ENCODE measurements at regions not wholly inside any gene's neighbourhood (a gene's known extent, or its start where the extent isn't known, plus 50 kb on each side); places are given as distances from the start of the nearest gene placed in this dataset.
A peak's percentile ranks its signal among the peaks of the same experiment; 100 is the strongest.

- Histone ChIP-seq H3K27ac (ENCODE audit: low read depth, low read length) (no peak overlapping the region), H3K4me3 (ENCODE audit: low read depth, low read length) (no peak overlapping the region), H3K27me3 (ENCODE audit: control insufficient read depth, insufficient read depth, low read length) (peaks cover 12% of the 10 kb centered on the region), H3K9me3 (ENCODE audit: control insufficient read depth, insufficient read depth, low read length) (peaks cover 3% of the 10 kb centered on the region; the same call in 1 of the 2 replicates)
- ChIA-PET CTCF (interaction anchor here (1.2 kb wide), 1 partner anchor 480 kb away, joined by 3 read pairs; no protein-coding TSS in a partner anchor), POLR2A (no interaction called here)
- TF ChIP-seq CTCF (IDR thresholded peaks at IDR 0.05; ENCODE audit: low read depth, low read length) = no peak
- DNase-seq (ENCODE audit: low read depth, low spot score) = no peak
These were observed 353.3 kb upstream of the ZMIZ1 start for GRCh38 chr10:78715435-78715834.

GRCh38 chr10:78716043-78716660 is 352.6 kb upstream of the ZMIZ1 start:
- H3K4me3 ChIP-seq (ENCODE audit: low read depth, low read length) = no peak overlapping the region
- no peak for DNase-seq (ENCODE audit: low read depth, low spot score)
- H3K27me3 ChIP-seq (ENCODE audit: control insufficient read depth, insufficient read depth, low read length) = peaks cover 14% of the 10 kb centered on the region
- H3K27ac ChIP-seq (ENCODE audit: low read depth, low read length) = no peak overlapping the region
- no peak for TF ChIP-seq CTCF (IDR thresholded peaks at IDR 0.05; ENCODE audit: low read depth, low read length)
- H3K9me3 ChIP-seq (ENCODE audit: control insufficient read depth, insufficient read depth, low read length) = peaks cover 3% of the 10 kb centered on the region; the same call in 1 of the 2 replicates
- ChIA-PET POLR2A (no interaction called here), CTCF (interaction anchor here (1.2 kb wide), 1 partner anchor 480 kb away, joined by 3 read pairs; no protein-coding TSS in a partner anchor)

GRCh38 chr10:78717200-78717599 is 351.6 kb upstream of the ZMIZ1 start:
- H3K27me3 ChIP-seq (ENCODE audit: control insufficient read depth, insufficient read depth, low read length) = peaks cover 9% of the 10 kb centered on the region
- TF ChIP-seq CTCF (IDR thresholded peaks at IDR 0.05; ENCODE audit: low read depth, low read length) = no peak
- POLR2A ChIA-PET = no interaction called here
- H3K9me3 ChIP-seq (ENCODE audit: control insufficient read depth, insufficient read depth, low read length) = peaks cover 3% of the 10 kb centered on the region; the same call in 1 of the 2 replicates
- H3K27ac ChIP-seq (ENCODE audit: low read depth, low read length) = no peak overlapping the region
- no peak overlapping the region for H3K4me3 ChIP-seq (ENCODE audit: low read depth, low read length)
- peak; percentile 29 for DNase-seq (ENCODE audit: low read depth, low spot score)
- CTCF ChIA-PET = no interaction called here

GRCh38 chr10:78718032-78718572 is 350.7 kb upstream of the ZMIZ1 start:
- ChIA-PET CTCF (no interaction called here), POLR2A (interaction anchor here (0.7 to 1.0 kb wide), 3 partner anchors 10 to 38 kb away, joined by 3 read pairs; no protein-coding TSS in a partner anchor)
- H3K9me3 ChIP-seq (ENCODE audit: control insufficient read depth, insufficient read depth, low read length) = peaks cover 3% of the 10 kb centered on the region; the same call in 1 of the 2 replicates
- no peak for TF ChIP-seq CTCF (IDR thresholded peaks at IDR 0.05; ENCODE audit: low read depth, low read length)
- no peak for DNase-seq (ENCODE audit: low read depth, low spot score)
- peaks cover 9% of the 10 kb centered on the region for H3K27me3 ChIP-seq (ENCODE audit: control insufficient read depth, insufficient read depth, low read length)
- H3K4me3 ChIP-seq (ENCODE audit: low read depth, low read length) = no peak overlapping the region
- peak overlapping the region; percentile 57 for H3K27ac ChIP-seq (ENCODE audit: low read depth, low read length)

- ChIA-PET POLR2A (no interaction called here), CTCF (interaction anchor here (1.3 kb wide), 1 partner anchor 476 kb away, joined by 3 read pairs; no protein-coding TSS in a partner anchor)
- Histone ChIP-seq H3K9me3 (ENCODE audit: control insufficient read depth, insufficient read depth, low read length) (peaks cover 3% of the 10 kb centered on the region; the same call in 1 of the 2 replicates), H3K27me3 (ENCODE audit: control insufficient read depth, insufficient read depth, low read length) (peaks cover 12% of the 10 kb centered on the region), H3K27ac (ENCODE audit: low read depth, low read length) (no peak overlapping the region), H3K4me3 (ENCODE audit: low read depth, low read length) (no peak overlapping the region)
- DNase-seq (ENCODE audit: low read depth, low spot score) = no peak
- no peak for TF ChIP-seq CTCF (IDR thresholded peaks at IDR 0.05; ENCODE audit: low read depth, low read length)
These were observed 349.5 kb upstream of the ZMIZ1 start for GRCh38 chr10:78719276-78719675.
